Thoracic aorta (tissue), 2 donors: ENCODE measurements at regions not wholly inside any gene's neighbourhood (a gene's known extent, or its start where the extent isn't known, plus 50 kb on each side); places are given as distances from the start of the nearest gene placed in this dataset.
"Not testable (repeated sequence)": the region's sequence is repeated elsewhere in the genome, so short reads cannot be mapped to it uniquely, and the experiment has no call there.

ENCODE experiments used
- ATAC-seq: fragments of 150-250 bp; one replicate; pipeline ENCODE4 v1.8.0; 2017; ENCODE audit warnings: low read depth; ENCODE audit not compliant: insufficient number of reproducible peaks, low FRiP score
- DNase-seq: peaks from one replicate; pipeline ENCODE4 v3.0.0-alpha.2; 2020; ENCODE audit warnings: low spot score
- H3K27ac ChIP-seq, 2 donors: fragments of 200-600 bp; sonication (generic); 1 replicate in 1 of 2; 2 replicates in 1 of 2; pipeline ENCODE4 v1.5.1; 2016; ENCODE audit warnings: mild to moderate bottlenecking in 2 of 2, moderate library complexity in 2 of 2
- H3K27me3 ChIP-seq: fragments of 200-600 bp; sonication (generic); replicated peaks from 2 replicates; pipeline ENCODE4 v1.6.0; 2016; ENCODE audit warnings: mild to moderate bottlenecking; ENCODE audit not compliant: insufficient read depth
- H3K36me3 ChIP-seq: fragments of 200-600 bp; sonication (generic); one replicate; pipeline ENCODE4 v1.5.1; 2016
- H3K4me1 ChIP-seq, 2 donors: fragments of 200-600 bp; sonication (generic); 1 replicate in 1 of 2; 2 replicates in 1 of 2; pipeline versions ENCODE4 v1.5.1 to v1.6.0; 2016; ENCODE audit warnings: low read depth in 2 of 2, mild to moderate bottlenecking in 1 of 2; ENCODE audit not compliant: control insufficient read depth in 1 of 2
- H3K4me3 ChIP-seq: fragments of 200-600 bp; sonication (generic); 2 replicates; pipeline ENCODE4 v1.5.1; 2016; ENCODE audit warnings: mild to moderate bottlenecking
- H3K9me3 ChIP-seq: fragments of 200-600 bp; sonication (generic); 2 replicates; pipeline ENCODE4 v1.5.1; 2016
- TF ChIP-seq, protein P1 (sequence below): fragments of 200-600 bp; sonication (generic); IDR thresholded peaks from one replicate; pipeline ENCODE4 v1.5.1; 2019; ENCODE audit warnings: antibody characterized with exemption

GRCh38 chr10:36017137-36017536 is 375.0 kb upstream of the FZD8 start:
- Histone ChIP-seq H3K36me3 (no peaks in the 10 kb centered on the region), H3K27me3 (no peaks in the 10 kb centered on the region), H3K4me3 (no peak overlapping the region), H3K9me3 (no peaks in the 10 kb centered on the region), H3K4me1 (no peaks in the 10 kb centered on the region), H3K27ac (no peak overlapping the region)
- DNase-seq (no peak), ATAC-seq (no peak)
- TF ChIP-seq, protein P1, sequence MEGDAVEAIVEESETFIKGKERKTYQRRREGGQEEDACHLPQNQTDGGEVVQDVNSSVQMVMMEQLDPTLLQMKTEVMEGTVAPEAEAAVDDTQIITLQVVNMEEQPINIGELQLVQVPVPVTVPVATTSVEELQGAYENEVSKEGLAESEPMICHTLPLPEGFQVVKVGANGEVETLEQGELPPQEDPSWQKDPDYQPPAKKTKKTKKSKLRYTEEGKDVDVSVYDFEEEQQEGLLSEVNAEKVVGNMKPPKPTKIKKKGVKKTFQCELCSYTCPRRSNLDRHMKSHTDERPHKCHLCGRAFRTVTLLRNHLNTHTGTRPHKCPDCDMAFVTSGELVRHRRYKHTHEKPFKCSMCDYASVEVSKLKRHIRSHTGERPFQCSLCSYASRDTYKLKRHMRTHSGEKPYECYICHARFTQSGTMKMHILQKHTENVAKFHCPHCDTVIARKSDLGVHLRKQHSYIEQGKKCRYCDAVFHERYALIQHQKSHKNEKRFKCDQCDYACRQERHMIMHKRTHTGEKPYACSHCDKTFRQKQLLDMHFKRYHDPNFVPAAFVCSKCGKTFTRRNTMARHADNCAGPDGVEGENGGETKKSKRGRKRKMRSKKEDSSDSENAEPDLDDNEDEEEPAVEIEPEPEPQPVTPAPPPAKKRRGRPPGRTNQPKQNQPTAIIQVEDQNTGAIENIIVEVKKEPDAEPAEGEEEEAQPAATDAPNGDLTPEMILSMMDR = no peak

DNA sequence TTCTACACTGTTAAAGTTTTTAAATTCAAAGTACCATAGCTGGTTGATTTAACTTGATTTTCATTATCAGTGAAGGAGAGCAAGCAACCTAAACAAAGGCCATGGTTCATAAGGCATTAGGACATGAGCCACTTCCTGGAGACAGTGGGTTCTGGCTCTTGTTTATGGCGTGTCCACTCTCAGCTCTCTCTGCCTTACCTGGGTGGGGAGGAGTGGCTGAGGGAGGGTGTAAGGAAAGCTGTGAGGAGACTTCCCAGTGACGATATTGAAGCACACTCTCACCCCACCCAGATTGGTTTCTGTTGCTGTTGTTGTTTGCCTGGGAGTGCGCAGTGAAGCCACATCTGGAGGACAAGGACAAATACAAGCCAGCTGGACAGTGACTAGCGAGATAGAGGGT is 365.3 kb upstream of the FZD8 start:
- Histone ChIP-seq H3K9me3 (no peaks in the 10 kb centered on the region), H3K4me3 (no peak overlapping the region), H3K27ac (no peak overlapping the region), H3K4me1 (no peaks in the 10 kb centered on the region), H3K36me3 (no peaks in the 10 kb centered on the region), H3K27me3 (no peaks in the 10 kb centered on the region)
- DNase-seq = no peak
- TF ChIP-seq, protein P1 = no peak
- ATAC-seq = no peak

GRCh38 chr10:36003688-36004087 is 361.6 kb upstream of the FZD8 start:
- no peaks in the 10 kb centered on the region for H3K36me3 ChIP-seq
- TF ChIP-seq, protein P1 = no peak
- H3K27me3 ChIP-seq = no peaks in the 10 kb centered on the region
- no peak overlapping the region for H3K27ac ChIP-seq
- H3K9me3 ChIP-seq = no peaks in the 10 kb centered on the region
- H3K4me3 ChIP-seq = no peak overlapping the region
- no peak for DNase-seq
- no peak for ATAC-seq
- H3K4me1 ChIP-seq = no peaks in the 10 kb centered on the region

GRCh38 chr10:36003031-36003600 is 361.0 kb upstream of the FZD8 start:
- ATAC-seq = no peak
- no peak for DNase-seq
- Histone ChIP-seq H3K27ac (no peak overlapping the region), H3K4me3 (no peak overlapping the region), H3K9me3 (no peaks in the 10 kb centered on the region), H3K27me3 (no peaks in the 10 kb centered on the region), H3K4me1 (no peaks in the 10 kb centered on the region), H3K36me3 (no peaks in the 10 kb centered on the region)
- TF ChIP-seq, protein P1 = no peak

DNA sequence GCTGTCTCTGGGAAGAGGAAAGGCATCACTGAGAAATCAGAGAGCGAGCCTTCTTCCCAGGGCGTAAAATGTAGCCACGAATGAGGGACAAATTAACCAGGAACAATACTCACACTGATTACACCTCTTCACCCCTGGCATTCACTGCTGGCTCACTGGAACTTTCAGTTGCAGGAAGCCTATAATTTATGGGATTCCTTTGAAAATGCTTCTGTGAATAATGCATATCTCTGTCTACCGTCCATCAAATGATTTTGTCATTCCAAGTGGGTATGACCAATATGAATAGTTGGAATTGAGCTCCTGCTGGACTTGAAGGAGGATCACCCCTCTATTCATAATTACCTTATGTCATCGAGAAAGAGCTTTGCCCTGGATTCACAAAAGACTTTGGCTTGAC is 360.3 kb upstream of the FZD8 start:
- TF ChIP-seq, protein P1 = no peak
- Histone ChIP-seq H3K9me3 (no peaks in the 10 kb centered on the region), H3K27ac (no peak overlapping the region), H3K36me3 (no peaks in the 10 kb centered on the region), H3K4me1 (no peaks in the 10 kb centered on the region), H3K4me3 (no peak overlapping the region), H3K27me3 (no peaks in the 10 kb centered on the region)
- no peak for ATAC-seq
- no peak for DNase-seq

DNA sequence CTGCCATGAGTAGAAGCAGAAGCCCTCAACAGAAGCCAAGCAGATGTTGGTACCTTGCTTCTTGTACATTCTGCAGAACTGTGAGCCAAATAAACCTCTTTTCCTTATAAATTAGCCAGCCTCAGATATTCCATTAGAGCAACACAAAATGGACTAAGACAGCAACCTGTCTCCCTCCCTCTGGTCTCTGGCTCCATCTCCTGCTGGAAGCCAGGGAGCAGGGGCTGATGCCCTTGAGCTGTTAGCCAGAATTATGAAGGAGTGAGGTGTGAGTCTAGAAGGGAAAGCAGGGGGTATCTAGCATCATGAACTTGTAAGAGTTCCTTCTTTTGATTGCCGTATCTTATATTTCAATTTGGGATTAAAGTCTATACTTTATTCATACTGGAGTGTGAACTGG is 358.7 kb upstream of the FZD8 start:
- not testable (repeated sequence) for H3K9me3 ChIP-seq, H3K4me1 ChIP-seq, H3K27me3 ChIP-seq, H3K4me3 ChIP-seq, H3K27ac ChIP-seq, H3K36me3 ChIP-seq, DNase-seq, ATAC-seq
